SK-N-SH (cell line): ENCODE measurements at regions not wholly inside any gene's neighbourhood (a gene's known extent, or its start where the extent isn't known, plus 50 kb on each side); places are given as distances from the start of the nearest gene placed in this dataset.

Experiments
- CTCF ChIA-PET: fragments of 300-600, 350-600 bp; formaldehyde crosslinking; extraction: SDS; loops from one replicate; lab custom pipeline; 2021; lab: Yijun Ruan, JAX
- POLR2A ChIA-PET: fragments of 350-600 bp; sonication (Branson Sonifier 250); formaldehyde crosslinking; extraction: SDS; loops from one replicate; lab custom pipeline; 2020; ENCODE audit warnings: antibody characterized with exemption, inconsistent platforms; lab: Yijun Ruan, JAX
- DNase-seq: peaks from one replicate; pipeline ENCODE4 v3.0.0; 2012
- H2AFZ ChIP-seq: fragments of 200-600 bp; sonication (generic); 2 replicates; pipeline ENCODE4 v1.8.1; 2016; ENCODE audit warnings: antibody characterized with exemption, mild to moderate bottlenecking, low read depth
- H3F3A ChIP-seq: fragments of 200-600 bp; sonication (generic); replicated peaks from 2 replicates; pipeline ENCODE3; 2016; ENCODE audit warnings: antibody characterized with exemption, mild to moderate bottlenecking; ENCODE audit not compliant: insufficient read depth
- H3K27ac ChIP-seq, 2 experiments: fragments of 200-500 bp in 1 of 2; fragments of 200-600 bp in 1 of 2; sonication (Bioruptor generic) in 1 of 2; sonication (generic), shearing (Covaris generic) in 1 of 2; 2 replicates each; pipeline versions ENCODE4 v1.5.1 to v1.6.1; 2014 to 2016; ENCODE audit warnings: low read depth in 2 of 2, inconsistent platforms in 1 of 2, low read length in 1 of 2, mild to moderate bottlenecking in 1 of 2, mixed read lengths in 1 of 2
- H3K27me3 ChIP-seq: fragments of 200-600 bp; sonication (generic), shearing (Covaris generic); 2 replicates; pipeline ENCODE4 v1.6.1; 2016; ENCODE audit warnings: mixed run types; ENCODE audit not compliant: insufficient read depth
- H3K36me3 ChIP-seq, 2 experiments: fragments of 200-500 bp in 1 of 2; fragments of 200-600 bp in 1 of 2; sonication (Bioruptor generic) in 1 of 2; sonication (generic) in 1 of 2; replicated peaks in 1 of 2; 2 replicates each; pipeline versions ENCODE3 to v1.5.1; 2014 to 2016; ENCODE audit warnings: low read length in 1 of 2, mild to moderate bottlenecking in 1 of 2; ENCODE audit not compliant: insufficient read depth in 2 of 2, control insufficient read depth in 1 of 2
- H3K4me1 ChIP-seq, 2 experiments: fragments of 200-500 bp in 1 of 2; fragments of 200-600 bp in 1 of 2; sonication (Bioruptor generic) in 1 of 2; sonication (generic), shearing (Covaris generic) in 1 of 2; 2 replicates each; pipeline versions ENCODE4 v1.5.1 to v1.6.1; 2014 to 2016; ENCODE audit warnings: low read depth in 1 of 2, low read length in 1 of 2, mixed run types in 1 of 2; ENCODE audit not compliant: insufficient read depth in 2 of 2, control insufficient read depth in 1 of 2
- H3K4me2 ChIP-seq: fragments of 200-600 bp; sonication (generic), shearing (Covaris generic); 2 replicates; pipeline ENCODE4 v1.6.1; 2017; ENCODE audit warnings: mixed run types
- H3K4me3 ChIP-seq, 2 experiments: fragments of 200-500 bp in 1 of 2; fragments of 200-600 bp in 1 of 2; sonication (Bioruptor generic) in 1 of 2; sonication (generic), shearing (Covaris generic) in 1 of 2; 2 replicates each; pipeline versions ENCODE4 v1.5.1 to v1.8.1; 2014 to 2016; ENCODE audit warnings: low read depth in 2 of 2, inconsistent platforms in 1 of 2, low read length in 1 of 2, mild to moderate bottlenecking in 1 of 2, mixed read lengths in 1 of 2, moderate library complexity in 1 of 2
- H3K79me2 ChIP-seq: fragments of 200-600 bp; sonication (generic); 2 replicates; pipeline ENCODE4 v1.8.1; 2017; ENCODE audit warnings: mild to moderate bottlenecking; ENCODE audit not compliant: insufficient read depth
- H3K9ac ChIP-seq: fragments of 200-600 bp; sonication (generic); 2 replicates; pipeline ENCODE4 v1.6.1; 2017; ENCODE audit warnings: mixed run types
- H3K9me2 ChIP-seq: fragments of 200-600 bp; sonication (generic); 2 replicates; pipeline ENCODE4 v1.6.1; 2017; ENCODE audit warnings: mixed run types
- H3K9me3 ChIP-seq: fragments of 200-600 bp; sonication (generic); 2 replicates; pipeline ENCODE4 v1.6.1; 2017; ENCODE audit warnings: mixed run types, mild to moderate bottlenecking, moderate library complexity
- H4K20me1 ChIP-seq: fragments of 200-600 bp; sonication (generic); 2 replicates; pipeline ENCODE4 v1.6.1; 2017; ENCODE audit warnings: mild to moderate bottlenecking, mixed run types; ENCODE audit not compliant: insufficient read depth
- FOSL2 ChIP-seq: IDR thresholded peaks from 2 replicates; pipeline ENCODE4 v1.4.0; 2012; ENCODE audit warnings: low read depth, mild to moderate bottlenecking, moderate library complexity, borderline replicate concordance
- FOXJ3 ChIP-seq: sonication (generic); formaldehyde crosslinking; IDR thresholded peaks from 2 replicates; pipeline ENCODE4 v1.5.1; 2020; ENCODE audit warnings: mild to moderate bottlenecking, missing genetic modification reagents
- GABPA ChIP-seq: IDR thresholded peaks from 2 replicates; pipeline ENCODE4 v1.4.0; 2012; ENCODE audit warnings: low read depth, mild to moderate bottlenecking
- MXI1 ChIP-seq: IDR thresholded peaks from 2 replicates; pipeline ENCODE4 v1.6.1; 2012; ENCODE audit warnings: mild to moderate bottlenecking, low read depth, low read length, improper control_type of control experiment
- RAD21 ChIP-seq: IDR thresholded peaks from 2 replicates; pipeline ENCODE4 v1.6.1; 2012; ENCODE audit warnings: mild to moderate bottlenecking, low read length
- RCOR1 ChIP-seq: fragments of 150-350 bp; IDR thresholded peaks from 2 replicates; pipeline ENCODE4 v1.6.1; 2017; ENCODE audit warnings: antibody characterized with exemption, low read length
- RFX5 ChIP-seq: IDR thresholded peaks from 2 replicates; pipeline ENCODE4 v1.6.1; 2012; ENCODE audit warnings: mild to moderate bottlenecking, improper control_type of control experiment, low read length
- RXRA ChIP-seq: IDR thresholded peaks from 2 replicates; pipeline ENCODE4 v1.4.0; 2012; ENCODE audit warnings: low read depth, mild to moderate bottlenecking, borderline replicate concordance
- SIN3A ChIP-seq: IDR thresholded peaks from 2 replicates; pipeline ENCODE4 v1.6.1; 2012; ENCODE audit warnings: low read depth, mild to moderate bottlenecking, low read length, moderate library complexity, borderline replicate concordance
- TAF1 ChIP-seq: IDR thresholded peaks from 2 replicates; pipeline ENCODE4 v1.6.1; 2012; ENCODE audit warnings: low read depth, mild to moderate bottlenecking, low read length, moderate library complexity, borderline replicate concordance
- TCF12 ChIP-seq: IDR thresholded peaks from 2 replicates; pipeline ENCODE4 v1.4.0; 2012
- TEAD4 ChIP-seq: IDR thresholded peaks from 2 replicates; pipeline ENCODE4 v1.4.0; 2012; ENCODE audit warnings: mild to moderate bottlenecking, borderline replicate concordance; ENCODE audit not compliant: insufficient read depth
- YY1 ChIP-seq: IDR thresholded peaks from 2 replicates; pipeline ENCODE4 v1.4.0; 2012; ENCODE audit warnings: low read depth, mild to moderate bottlenecking
- WGBS: methylation state at CpG from one replicate; pipeline ENCODE4 v1.1.6; 2017; ENCODE audit warnings: low lambda C conversion rate; 5-methylcytosine and 5-hydroxymethylcytosine counted together
- TF ChIP-seq, protein P1 (sequence below): fragments of 150-350 bp; IDR thresholded peaks from 2 replicates; pipeline ENCODE4 v1.6.1; 2016; ENCODE audit warnings: mild to moderate bottlenecking, low read depth, low read length
- TF ChIP-seq, protein P2 (sequence below): fragments of 150-350 bp; IDR thresholded peaks from 2 replicates; pipeline ENCODE4 v1.6.1; 2017; ENCODE audit warnings: antibody characterized with exemption, low read length, low read depth, borderline replicate concordance

DNA sequence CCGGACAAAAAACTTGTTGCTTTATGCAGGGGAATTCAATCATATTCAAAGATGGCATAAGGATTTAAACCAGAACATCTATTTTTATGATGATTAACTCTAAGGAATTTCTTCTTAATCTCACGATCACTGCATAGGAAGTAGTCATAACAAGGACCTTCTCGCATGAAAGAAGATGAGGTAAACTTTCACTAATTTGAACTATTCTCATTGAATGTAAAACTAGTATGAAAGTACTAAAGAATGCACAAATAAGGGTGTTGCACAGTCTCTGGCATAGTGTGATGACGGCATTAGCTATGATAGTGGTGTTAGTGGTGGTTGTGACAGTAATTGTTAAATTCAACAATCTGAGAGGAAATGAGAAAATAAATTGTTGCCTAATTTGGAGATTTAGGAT lies 280.0 kb downstream of the SLC6A15 start:
- WGBS, result 47% methylated on average over 4 of the region's 4 CpGs
- CTCF ChIA-PET, result interaction anchor here (0.6 to 2.0 kb wide), 4 partner anchors 12 to 149 kb away, joined by 3 to 6 read pairs (median 3); no protein-coding TSS in a partner anchor
- no peaks in the 10 kb centered on the region for H3K36me3 ChIP-seq

DNA sequence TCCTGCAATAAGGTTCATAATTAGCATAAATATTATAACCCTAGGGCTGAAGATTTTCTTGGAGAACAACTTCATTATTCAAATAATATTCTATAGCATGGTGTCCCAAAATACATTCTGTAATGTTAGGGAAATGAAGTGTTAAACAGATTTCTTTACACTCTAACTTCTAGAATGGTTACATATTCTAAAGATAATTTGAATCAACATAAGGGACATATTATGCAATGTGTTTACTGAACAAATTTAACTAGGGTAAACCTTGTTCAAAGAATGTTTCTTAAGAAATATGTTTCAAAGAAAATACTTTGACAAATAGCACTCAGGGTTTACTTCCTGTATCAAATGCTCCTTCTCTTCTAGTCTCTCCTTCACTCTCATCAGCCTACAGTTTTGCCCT lies 281.6 kb downstream of the SLC6A15 start:
- no peaks in the 10 kb centered on the region for H3K36me3 ChIP-seq
- H3K9ac ChIP-seq, result no peak overlapping the region
- H4K20me1 ChIP-seq, result no peaks in the 10 kb centered on the region
- H3K4me1 ChIP-seq, result peaks cover 0 to 2% of the 10 kb centered on the region in 2 experiments; a peak in 2 of 4 replicates
- DNase-seq, result no peak
- no peaks in the 10 kb centered on the region for H3K27me3 ChIP-seq
- ChIA-PET POLR2A (no interaction called here), CTCF (interaction anchor here (2.0 kb wide), 1 partner anchor 10 kb away, joined by 6 read pairs; no protein-coding TSS in a partner anchor)
- H3K79me2 ChIP-seq, result no peaks in the 10 kb centered on the region
- H3K9me3 ChIP-seq, result no peaks in the 10 kb centered on the region
- no peak overlapping the region for H3K27ac ChIP-seq
- no peaks in the 10 kb centered on the region for H3F3A ChIP-seq
- no peak overlapping the region for H3K4me3 ChIP-seq
- no peak overlapping the region for H3K4me2 ChIP-seq
- H2AFZ ChIP-seq, result no peak overlapping the region
- TF ChIP-seq, protein P1, sequence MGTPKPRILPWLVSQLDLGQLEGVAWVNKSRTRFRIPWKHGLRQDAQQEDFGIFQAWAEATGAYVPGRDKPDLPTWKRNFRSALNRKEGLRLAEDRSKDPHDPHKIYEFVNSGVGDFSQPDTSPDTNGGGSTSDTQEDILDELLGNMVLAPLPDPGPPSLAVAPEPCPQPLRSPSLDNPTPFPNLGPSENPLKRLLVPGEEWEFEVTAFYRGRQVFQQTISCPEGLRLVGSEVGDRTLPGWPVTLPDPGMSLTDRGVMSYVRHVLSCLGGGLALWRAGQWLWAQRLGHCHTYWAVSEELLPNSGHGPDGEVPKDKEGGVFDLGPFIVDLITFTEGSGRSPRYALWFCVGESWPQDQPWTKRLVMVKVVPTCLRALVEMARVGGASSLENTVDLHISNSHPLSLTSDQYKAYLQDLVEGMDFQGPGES, result no peak
- no peak for TF ChIP-seq TAF1
- no peak for TF ChIP-seq RFX5
- no peak for TF ChIP-seq RXRA
- no peak for TF ChIP-seq FOSL2
- TF ChIP-seq TCF12, result no peak
- TF ChIP-seq, protein P2, sequence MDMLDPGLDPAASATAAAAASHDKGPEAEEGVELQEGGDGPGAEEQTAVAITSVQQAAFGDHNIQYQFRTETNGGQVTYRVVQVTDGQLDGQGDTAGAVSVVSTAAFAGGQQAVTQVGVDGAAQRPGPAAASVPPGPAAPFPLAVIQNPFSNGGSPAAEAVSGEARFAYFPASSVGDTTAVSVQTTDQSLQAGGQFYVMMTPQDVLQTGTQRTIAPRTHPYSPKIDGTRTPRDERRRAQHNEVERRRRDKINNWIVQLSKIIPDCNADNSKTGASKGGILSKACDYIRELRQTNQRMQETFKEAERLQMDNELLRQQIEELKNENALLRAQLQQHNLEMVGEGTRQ, result no peak
- no peak for TF ChIP-seq TEAD4
- TF ChIP-seq RCOR1, result no peak
- TF ChIP-seq RAD21, result no peak
- TF ChIP-seq YY1, result no peak
- TF ChIP-seq GABPA, result no peak
- TF ChIP-seq SIN3A, result no peak
- TF ChIP-seq, all 33 proteins: peak for 0
- H3K9me2 ChIP-seq, result no peaks in the 10 kb centered on the region

More for the DNA sequence above, 280.0 kb downstream of the SLC6A15 start:
- H3K9me3 ChIP-seq, result no peaks in the 10 kb centered on the region
- H3K4me1 ChIP-seq, result peaks cover 0 to 2% of the 10 kb centered on the region in 2 experiments; a peak in 2 of 4 replicates
- H2AFZ ChIP-seq, result peak overlapping the region; percentile 21; the same call in 1 of the 2 replicates
- no peaks in the 10 kb centered on the region for H3K9me2 ChIP-seq
- H3K27ac ChIP-seq, result 0 out of 4 replicates have a peak overlapping the region, but pooled peaks of 1 of the 2 experiments have one; percentile 21
- no peak overlapping the region for H3K9ac ChIP-seq
- peaks cover 3% of the 10 kb centered on the region for H3F3A ChIP-seq
- H3K27me3 ChIP-seq, result no peaks in the 10 kb centered on the region
- POLR2A ChIA-PET, result no interaction called here
- TF ChIP-seq TCF12 (peak; percentile 36; the same call in 1 of the 2 replicates), FOXJ3 (CRISPR knock-in tag) (no peak), MXI1 (no peak)
- H3K4me2 ChIP-seq, result no peak overlapping the region
- no peaks in the 10 kb centered on the region for H4K20me1 ChIP-seq
- H3K79me2 ChIP-seq, result no peaks in the 10 kb centered on the region
- no peak for DNase-seq
- no peak overlapping the region for H3K4me3 ChIP-seq
